HG03039 (cell line): ENCODE measurements at regions not wholly inside any gene's neighbourhood (a gene's known extent, or its start where the extent isn't known, plus 50 kb on each side); places are given as distances from the start of the nearest gene placed in this dataset.

Experiments
- ATAC-seq: cut with Tn5 transposase; IDR thresholded peaks from one replicate; pipeline ENCODE4 v1.9.1; 2021; ENCODE audit warnings: mild to moderate bottlenecking, moderate library complexity; ENCODE audit not compliant: unreplicated experiment

DNA sequence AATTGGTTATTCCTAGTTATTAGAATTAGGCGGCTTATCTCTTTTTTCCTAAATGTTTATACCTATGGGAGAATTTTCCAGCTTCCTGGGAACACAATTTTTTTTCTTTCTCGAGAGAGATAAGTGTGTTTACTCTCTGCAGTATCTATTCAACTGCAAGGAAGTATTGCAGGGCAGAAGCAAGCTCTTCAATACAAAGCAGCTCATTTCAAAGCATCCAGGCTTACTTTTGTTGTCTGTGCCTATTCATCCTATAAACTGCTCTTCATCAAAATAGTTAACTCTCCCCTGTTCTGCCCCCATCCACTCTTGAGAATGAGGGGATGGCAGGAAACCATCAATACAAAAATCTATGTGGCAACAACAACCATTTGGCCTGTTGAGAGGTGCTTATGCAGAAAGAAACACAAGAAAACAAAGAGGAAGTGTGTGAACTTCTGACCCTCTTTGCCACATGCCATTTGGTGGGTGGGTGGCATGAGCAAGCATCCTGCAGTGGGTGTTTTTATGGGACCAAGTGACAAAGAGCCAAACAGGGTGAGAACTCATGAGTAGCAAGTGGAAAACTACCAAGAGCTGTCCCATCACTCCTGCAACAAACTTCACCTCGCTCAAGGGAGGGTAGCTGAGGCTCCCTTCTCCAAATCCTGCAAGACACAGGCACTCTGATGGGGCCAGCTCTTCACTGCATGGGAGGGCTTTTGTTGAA, 50.6 kb upstream of the MRPS6 start:
- no peak for ATAC-seq

DNA sequence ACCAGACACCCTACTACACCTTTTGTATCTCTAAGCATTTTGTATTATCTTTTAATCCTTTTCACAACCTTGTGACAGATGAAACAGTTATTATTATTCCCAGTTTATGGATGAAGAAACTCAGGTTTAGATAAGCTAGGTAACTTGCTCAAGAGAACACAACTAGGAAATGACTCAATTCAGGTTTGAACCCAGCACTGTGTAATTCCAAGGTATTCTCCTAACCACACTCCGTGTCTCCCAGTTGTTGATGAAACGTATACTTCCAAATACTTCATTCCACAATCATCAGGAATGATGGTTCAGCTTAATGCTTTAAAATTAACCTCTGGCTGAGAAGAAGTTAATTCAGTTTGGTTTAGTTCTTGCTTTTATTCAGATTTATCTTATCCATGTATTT, 51.7 kb upstream of the MRPS6 start:
- no peak for ATAC-seq

- ATAC-seq: no peak
Measured at GRCh38 chr21:34020983-34021553, 52.3 kb upstream of the MRPS6 start.

DNA sequence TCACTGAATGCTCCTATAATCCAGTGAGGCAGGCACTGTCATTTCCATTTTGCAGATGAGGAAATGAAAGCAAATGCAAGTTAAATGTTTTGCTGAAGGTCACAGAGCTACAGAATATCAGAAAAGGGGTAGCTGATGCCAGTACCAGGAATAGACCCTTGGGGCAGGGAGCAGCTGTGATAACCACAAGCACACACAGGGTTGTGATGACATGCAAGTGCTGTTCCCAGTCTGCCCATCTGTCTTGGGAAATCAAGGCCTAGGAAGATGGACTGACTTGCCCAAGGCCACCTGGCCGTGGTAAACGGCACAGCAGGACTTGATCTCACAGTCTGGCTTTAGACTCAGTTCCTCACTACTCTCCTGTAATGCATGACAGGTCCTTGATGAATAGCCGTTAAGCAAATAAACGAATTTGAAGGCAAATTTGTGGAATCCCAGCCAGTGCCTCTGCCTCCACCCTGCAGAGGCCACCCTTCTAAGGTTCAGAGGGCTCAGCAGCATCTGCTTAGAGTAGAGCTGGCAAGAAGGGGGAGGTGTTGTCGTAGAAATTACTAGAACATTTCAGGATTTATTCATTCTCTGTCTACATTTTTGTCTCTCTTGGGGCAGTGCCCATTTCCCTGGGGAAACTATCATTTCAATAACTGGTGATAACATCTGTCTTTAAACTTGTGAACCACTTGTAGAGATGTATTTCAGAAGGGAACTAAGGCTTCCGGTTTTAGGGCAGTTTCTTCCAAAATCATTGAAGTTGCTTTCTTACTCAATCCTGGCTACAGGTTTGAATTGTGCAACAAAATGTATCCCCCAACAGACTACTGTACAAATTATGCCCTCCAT, 53.2 kb upstream of the MRPS6 start:
- peak; percentile 36 for ATAC-seq

DNA sequence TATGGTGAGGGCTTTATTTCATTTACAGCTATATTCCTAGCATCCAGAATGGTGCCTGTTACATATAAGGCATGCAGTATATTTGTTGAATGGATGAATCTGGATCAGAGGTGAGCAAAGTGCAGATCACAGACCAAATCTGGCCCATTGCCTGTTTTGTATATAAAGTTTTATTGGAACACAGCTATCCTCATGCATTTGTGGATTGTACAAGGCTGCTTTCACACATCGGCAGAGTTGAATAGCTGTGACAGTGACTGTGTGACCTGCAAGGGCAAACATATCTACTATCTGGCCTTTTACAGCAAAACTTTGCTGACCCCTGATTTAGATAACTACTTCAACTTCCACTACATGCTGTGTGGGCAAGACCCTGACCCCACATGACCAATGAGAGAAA, 54.0 kb upstream of the MRPS6 start:
- ATAC-seq: no peak

DNA sequence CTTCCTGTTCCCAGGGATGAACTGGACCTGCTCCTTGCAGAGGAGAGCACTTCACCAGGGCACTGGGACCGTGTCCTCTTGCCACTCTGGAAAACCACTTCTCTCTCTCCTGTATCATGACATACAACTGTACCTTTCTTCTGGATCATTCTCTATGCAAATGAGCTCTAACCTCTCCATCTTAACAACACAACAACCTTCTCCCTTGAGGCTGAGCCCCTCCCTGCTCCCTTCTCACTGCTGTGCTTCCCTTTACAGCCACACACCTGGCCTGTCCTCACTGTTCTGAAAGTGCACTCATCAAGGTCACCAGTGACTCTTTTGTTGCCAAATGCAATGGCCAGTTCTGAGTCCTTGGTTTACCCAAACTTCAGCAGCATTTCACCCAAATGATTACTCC, 54.5 kb upstream of the MRPS6 start:
- ATAC-seq: no peak

DNA sequence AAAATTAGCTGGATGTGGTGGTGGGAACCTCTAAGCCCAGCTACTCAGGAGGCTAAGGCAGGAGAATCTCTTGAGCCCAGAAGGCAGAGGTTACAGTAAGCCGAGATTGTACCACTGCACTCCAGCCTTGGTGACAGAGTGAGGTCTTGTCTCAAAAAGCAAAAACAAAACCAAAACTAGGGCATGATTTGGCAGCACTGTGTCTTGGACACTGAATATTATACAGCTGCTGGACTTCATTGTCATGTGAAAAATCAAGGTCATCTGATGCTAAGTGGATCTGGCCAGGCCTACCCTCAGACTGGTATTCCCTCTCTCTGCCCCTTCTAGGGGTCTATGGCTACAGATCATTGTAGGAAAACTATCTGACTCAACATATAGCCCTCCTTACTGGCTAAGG, 55.2 kb upstream of the MRPS6 start:
- ATAC-seq: no peak

DNA sequence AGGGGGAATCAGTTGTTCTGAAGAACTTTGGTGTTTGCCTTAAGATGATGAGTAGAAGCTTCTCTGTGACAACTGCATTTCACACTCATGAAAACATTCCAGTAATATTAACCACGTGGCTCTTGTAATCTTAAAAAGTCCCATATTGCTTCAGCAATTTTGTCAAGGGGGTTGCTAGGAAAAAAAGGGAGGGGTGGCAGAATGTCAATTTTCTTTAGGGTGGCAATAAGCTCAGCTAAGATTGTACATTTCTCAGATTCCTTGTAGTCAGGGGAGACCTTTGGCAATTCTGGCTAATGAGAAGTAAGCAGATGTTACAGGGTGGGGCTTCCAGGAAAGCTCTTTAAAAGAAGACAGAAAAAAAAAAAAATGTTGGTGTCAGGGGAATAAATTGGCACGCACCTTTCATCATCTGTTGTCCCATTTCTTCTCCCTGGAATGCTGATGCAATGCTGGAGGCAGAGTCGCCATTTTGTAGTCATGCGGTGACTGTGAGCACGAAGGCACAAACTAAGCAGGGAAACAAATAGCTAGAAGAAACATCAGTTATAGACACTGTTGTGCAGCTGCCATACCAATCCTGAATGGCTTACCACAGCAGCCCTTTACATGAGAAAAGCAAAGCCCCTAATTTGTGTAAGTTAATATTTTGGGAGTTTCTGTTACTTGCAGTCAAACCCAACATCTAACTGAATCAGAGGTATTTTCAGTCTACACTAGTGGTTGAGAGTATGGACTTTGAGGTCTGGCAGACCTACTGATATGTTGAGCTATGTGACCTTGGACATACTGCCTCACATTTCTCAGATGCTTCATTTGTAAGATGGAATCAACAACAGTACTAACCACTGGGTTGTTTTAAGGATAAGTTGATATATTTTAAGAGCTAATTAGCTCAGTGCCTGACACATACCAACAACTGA, 56.1 kb upstream of the MRPS6 start:
- peak; percentile 36 for ATAC-seq

DNA sequence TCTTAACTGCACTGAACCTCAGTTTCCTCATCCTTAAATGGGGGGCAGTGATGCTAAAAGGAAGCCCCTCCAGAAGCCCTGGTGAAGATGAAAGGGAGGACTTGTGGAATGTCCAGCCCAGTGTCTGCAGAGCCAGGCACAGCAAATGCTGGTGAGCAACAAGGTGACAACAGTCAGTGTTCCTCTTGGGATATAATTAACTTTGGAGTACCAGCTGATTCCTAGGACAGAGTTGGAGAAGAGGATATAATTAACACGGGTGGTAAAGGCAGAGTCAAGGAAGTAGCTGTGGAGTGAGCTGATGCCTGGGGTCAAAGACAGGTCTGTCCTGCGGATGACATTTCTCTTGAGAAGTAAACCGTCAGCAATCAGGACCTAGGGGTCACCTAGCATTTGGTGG, 60.7 kb upstream of the MRPS6 start:
- ATAC-seq: no peak

DNA sequence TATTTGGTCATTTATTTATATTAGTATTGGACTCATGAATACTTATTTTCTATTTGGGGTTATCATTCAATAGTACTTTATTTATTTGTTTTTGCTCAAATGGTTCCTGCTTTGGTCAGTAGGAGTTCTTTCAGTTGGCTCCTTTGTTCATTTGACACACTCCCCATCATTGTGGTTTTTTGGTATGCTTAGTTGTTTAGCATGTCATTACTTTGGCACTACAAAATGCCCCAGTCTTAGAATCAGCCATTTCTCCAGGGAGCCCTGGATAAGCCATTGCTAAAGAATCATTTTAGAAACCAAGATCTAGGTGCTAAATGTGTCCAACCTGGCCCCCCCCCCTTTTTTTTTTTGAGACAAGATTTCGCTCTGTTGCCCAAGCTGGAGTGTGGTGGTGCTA, 61.7 kb upstream of the MRPS6 start:
- ATAC-seq: no peak

DNA sequence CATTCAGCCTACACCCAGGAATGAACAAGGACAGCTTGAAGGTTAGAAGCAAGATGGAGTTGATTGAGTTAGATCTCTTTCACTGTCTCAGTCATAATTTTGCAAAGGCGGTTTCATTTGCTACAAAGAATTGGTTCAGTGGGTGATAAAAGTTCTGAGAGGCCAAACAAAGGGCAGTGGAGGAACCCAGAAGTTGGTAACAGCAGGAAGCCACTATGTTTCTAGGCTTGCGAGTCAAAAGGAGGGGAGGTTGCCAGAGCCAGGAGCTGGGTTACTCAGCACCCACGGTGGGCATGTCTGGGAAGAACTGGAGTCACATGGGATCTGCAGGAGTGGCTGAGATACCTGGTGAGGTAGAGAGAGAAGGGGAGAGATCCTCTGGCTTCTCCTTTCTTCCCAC, 64.2 kb upstream of the MRPS6 start:
- ATAC-seq: no peak

DNA sequence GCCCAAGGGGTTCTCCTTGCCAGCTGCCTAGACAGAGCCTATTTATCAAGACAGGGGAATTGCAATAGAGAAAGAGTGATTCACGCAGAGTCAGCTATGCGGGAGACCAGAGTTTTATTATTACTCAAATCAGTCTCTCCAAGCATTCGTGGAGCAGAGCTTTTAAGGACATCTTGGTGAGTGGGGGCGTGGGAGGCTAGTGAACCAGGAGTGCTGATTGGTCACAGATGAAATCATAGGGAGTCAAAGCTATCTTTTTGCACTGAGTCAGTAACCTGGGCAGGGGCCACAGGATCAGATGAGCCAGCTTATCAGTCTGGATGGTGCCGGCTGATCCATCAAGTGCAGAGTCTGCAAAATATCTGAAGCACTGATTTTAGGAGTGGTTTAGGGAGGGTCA, 64.8 kb upstream of the MRPS6 start:
- ATAC-seq: no peak

GRCh38 chr21:34006611-34007168, 66.7 kb upstream of the MRPS6 start:
- no peak for ATAC-seq

- no peak for ATAC-seq
Measured at GRCh38 chr21:34004974-34005373, 68.4 kb upstream of the MRPS6 start.

GRCh38 chr21:34004013-34004938, 69.1 kb upstream of the MRPS6 start:
- ATAC-seq: no peak

DNA sequence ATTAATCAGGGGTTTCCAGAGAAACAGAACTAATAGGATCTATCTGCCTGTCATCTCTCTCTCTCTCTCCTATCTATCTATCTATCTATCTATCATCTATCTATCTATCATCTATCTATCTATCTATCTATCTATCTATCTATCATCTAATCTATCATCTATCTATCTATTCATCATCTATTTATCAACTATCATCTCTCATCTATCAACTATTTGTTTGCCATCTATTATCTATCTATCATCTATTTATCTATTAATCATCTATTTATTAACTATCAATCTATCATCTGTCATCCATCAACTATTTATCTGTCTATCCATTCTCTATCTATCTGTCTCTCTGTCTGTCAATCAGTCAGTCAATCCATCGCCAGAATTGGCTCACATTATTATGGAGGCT, 70.0 kb upstream of the MRPS6 start:
- ATAC-seq: no peak

- ATAC-seq: no peak
Measured at GRCh38 chr21:34000375-34000774, 73.0 kb upstream of the MRPS6 start.

GRCh38 chr21:33998809-33999208, 74.6 kb upstream of the MRPS6 start:
- no peak for ATAC-seq

- no peak for ATAC-seq
Measured at GRCh38 chr21:33998402-33998801, 75.0 kb upstream of the MRPS6 start.

DNA sequence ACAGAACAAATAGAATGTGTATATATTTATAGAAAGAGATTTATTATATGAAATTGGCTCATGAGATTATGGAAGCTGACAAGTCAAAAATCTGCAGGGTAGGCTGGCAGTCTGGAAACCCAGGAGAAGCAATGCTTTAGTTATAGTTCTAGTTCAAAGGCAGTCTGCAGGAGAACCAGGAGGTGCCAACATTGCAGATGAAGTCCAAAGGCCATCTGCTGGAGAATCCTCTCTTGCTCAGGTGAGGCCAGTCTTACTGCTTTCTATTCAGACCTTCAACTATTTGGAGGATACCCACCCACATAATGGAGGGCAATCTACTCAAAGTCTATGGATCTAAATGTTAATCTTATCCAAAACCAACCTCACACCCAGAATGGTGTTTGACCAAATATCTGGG, 75.9 kb upstream of the MRPS6 start:
- no peak for ATAC-seq
